Transverse colon (tissue), 4 donors: ENCODE measurements at regions not wholly inside any gene's neighbourhood (a gene's known extent, or its start where the extent isn't known, plus 50 kb on each side); places are given as distances from the start of the nearest gene placed in this dataset.
A peak's percentile ranks its signal among the peaks of the same experiment; 100 is the strongest.

Experiments used
- DNase-seq: peaks from one replicate; pipeline ENCODE4 v3.0.0-alpha.2; 2019
- H3K27ac ChIP-seq, 4 donors: fragments of 200-600 bp; sonication (generic); 2 replicates each; pipeline ENCODE4 v1.5.1; 2016 to 2018; ENCODE audit warnings: inconsistent platforms in 4 of 4
- H3K27me3 ChIP-seq: fragments of 200-600 bp; sonication (generic); 2 replicates; pipeline ENCODE4 v1.5.1; 2017; ENCODE audit warnings: inconsistent platforms
- H3K36me3 ChIP-seq, 4 donors: fragments of 200-600 bp; sonication (generic); 2 replicates each; pipeline ENCODE4 v1.5.1; 2017 to 2019; ENCODE audit warnings: inconsistent platforms in 4 of 4
- H3K4me1 ChIP-seq, 4 donors: fragments of 200-600 bp; sonication (generic); 2 replicates each; pipeline ENCODE4 v1.5.1; 2017 to 2020; ENCODE audit warnings: inconsistent platforms in 4 of 4
- H3K4me3 ChIP-seq, 4 donors: fragments of 200-600 bp; sonication (generic); 1 replicate in 1 of 4; 2 replicates in 3 of 4; pipeline versions ENCODE4 v1.5.1 to v1.6.1; 2017 to 2019; ENCODE audit warnings: inconsistent platforms in 4 of 4
- H3K9me3 ChIP-seq, 2 donors: fragments of 200-600 bp; sonication (generic); 2 replicates each; pipeline ENCODE4 v1.5.1; 2017 to 2019; ENCODE audit warnings: inconsistent platforms in 2 of 2
- CTCF ChIP-seq, 5 experiments: fragments of 200-600 bp in 3 of 5; fragments of 450-650 bp in 2 of 5; sonication (generic) in 3 of 5; IDR thresholded peaks; 1 replicate in 2 of 5; 2 replicates in 3 of 5; pipeline ENCODE4 v1.5.1; 2016 to 2017; ENCODE audit warnings: antibody characterized with exemption in 5 of 5, inconsistent platforms in 3 of 5, mild to moderate bottlenecking in 2 of 5, moderate library complexity in 1 of 5
- EP300 ChIP-seq: sonication (generic); formaldehyde crosslinking; IDR thresholded peaks from one replicate; pipeline ENCODE4 v1.6.1; 2017; ENCODE audit warnings: antibody characterized with exemption, low read depth
- POLR2A ChIP-seq: fragments of 450-650 bp; IDR thresholded peaks from one replicate; pipeline ENCODE4 v1.6.1; 2016; ENCODE audit warnings: antibody characterized with exemption, mild to moderate bottlenecking, moderate library complexity
- POLR2AphosphoS5 ChIP-seq, 3 donors: sonication (generic); formaldehyde crosslinking; IDR thresholded peaks; one replicate each; pipeline ENCODE4 v1.6.1; 2016; ENCODE audit warnings: antibody characterized with exemption in 3 of 3
- WGBS, 2 donors: methylation state at CpG; one replicate each; pipeline ENCODE4 v1.1.5; 2018; ENCODE audit warnings: low coverage in 1 of 2; 5-methylcytosine and 5-hydroxymethylcytosine counted together
- in situ Hi-C, 4 donors: fragments of 200-750 bp; cut with MboI; loops; one replicate each; pipeline versions ENCODE4 v1.15.0 to v1.15.1; 2017; ENCODE audit warnings: low sequenced_read_pairs in 3 of 4, low pct_ligation_motif_present in 1 of 4, low pct_unique_long_range_greater_than_20kb in 1 of 4
- intact Hi-C: fragments of 100-400 bp; cut with DNase I; formaldehyde crosslinking; loops from one replicate; pipeline ENCODE4 v1.15.1; 2023; ENCODE audit warnings: low total_unique reads

- TF ChIP-seq POLR2AphosphoS5 (IDR thresholded peaks at IDR 0.05) (no peak), EP300 (no peak), CTCF (IDR thresholded peaks at IDR 0.05) (no peak), POLR2A (no peak)
- peaks cover 0 to 4% (median 0%) of the 10 kb centered on the region in 4 donors for H3K36me3 ChIP-seq
- in situ Hi-C loops, result loop anchor here in 1 of 4 donors (10.0 kb wide), 1 partner anchor 442 kb away; no protein-coding TSS in a partner anchor
- H3K27ac ChIP-seq, result no peak overlapping the region
- no peak for DNase-seq
- H3K27me3 ChIP-seq, result no peaks in the 10 kb centered on the region
- peaks cover 8 to 9% of the 10 kb centered on the region in 2 donors for H3K9me3 ChIP-seq
- no peaks in the 10 kb centered on the region for H3K4me1 ChIP-seq
- WGBS, 2 donors, result 93 to 100% methylated on average over 1 of the region's 1 CpG
- H3K4me3 ChIP-seq, result no peak overlapping the region
- intact Hi-C loops, result no loop called here
Measured at GRCh38 chr7:7112868-7113267, 69.5 kb upstream of the C1GALT1 start.

GRCh38 chr7:7114575-7115291, 67.6 kb upstream of the C1GALT1 start:
- 47 to 54% methylated on average over 2 to 6 of the region's 6 CpGs for WGBS, 2 donors
- no peak for DNase-seq

DNA sequence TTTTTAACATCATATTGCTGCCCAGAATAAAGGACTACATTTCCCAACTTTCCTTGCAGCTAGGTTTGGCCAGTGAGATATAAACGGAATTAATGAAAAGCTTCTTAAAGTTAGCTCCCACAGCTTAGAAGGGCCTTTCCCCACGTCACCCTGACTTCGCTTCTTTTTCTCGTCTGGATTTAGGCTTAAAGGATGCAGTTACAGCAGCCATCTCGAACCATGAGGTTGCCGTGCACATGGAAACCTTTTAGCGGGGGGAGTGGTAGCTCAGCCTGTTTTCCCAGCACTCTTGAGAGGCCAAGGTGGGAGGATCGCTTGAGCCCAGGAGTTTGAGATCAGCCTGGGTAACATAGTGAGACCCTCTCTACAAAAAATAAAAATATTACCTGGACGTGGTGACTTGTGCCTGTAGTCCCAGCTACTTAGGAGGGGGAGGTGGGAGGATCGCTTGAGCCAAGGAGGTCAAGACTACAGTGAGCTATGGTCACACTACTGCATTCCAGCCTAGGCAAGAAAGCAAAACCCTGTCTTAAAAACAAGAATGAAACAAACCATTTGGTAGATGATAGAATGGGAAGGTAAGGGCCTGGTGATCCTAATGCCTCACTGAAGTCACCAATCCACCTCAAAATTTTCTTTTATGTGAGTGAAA, 64.3 kb upstream of the C1GALT1 start:
- Histone ChIP-seq H3K9me3 (no peaks in the 10 kb centered on the region), H3K36me3 (no peaks in the 10 kb centered on the region), H3K27ac (no peak overlapping the region), H3K27me3 (no peaks in the 10 kb centered on the region), H3K4me1 (peaks cover 0 to 11% (median 0%) of the 10 kb centered on the region in 4 donors), H3K4me3 (no peak overlapping the region)
- 62 to 84% methylated on average over 5 to 10 of the region's 10 CpGs for WGBS, 2 donors
- intact Hi-C loops (no loop called here), in situ Hi-C loops (loop anchor here in 2 of 4 donors (5.0 to 10.0 kb wide), 2 partner anchors 419 to 437 kb away; partner anchors contain the start of gene COL28A1 (in 1 of the 2))
- TF ChIP-seq EP300 (no peak), POLR2AphosphoS5 (IDR thresholded peaks at IDR 0.05) (no peak), CTCF (IDR thresholded peaks at IDR 0.05) (no peak)
- DNase-seq, result no peak

More at GRCh38 chr7:7114575-7115291, 67.6 kb upstream of the C1GALT1 start:
- Histone ChIP-seq H3K27me3 (no peaks in the 10 kb centered on the region), H3K9me3 (no peaks in the 10 kb centered on the region), H3K36me3 (no peaks in the 10 kb centered on the region), H3K27ac (peak overlapping the region in 1 of 4 donors; percentile 14), H3K4me3 (no peak overlapping the region), H3K4me1 (no peaks in the 10 kb centered on the region)
- TF ChIP-seq POLR2AphosphoS5 (IDR thresholded peaks at IDR 0.05) (no peak), CTCF (IDR thresholded peaks at IDR 0.05) (no peak), EP300 (no peak), POLR2A (no peak)
- intact Hi-C loops, result no loop called here
- in situ Hi-C loops, result loop anchor here in 2 of 4 donors (5.0 to 10.0 kb wide), 2 partner anchors 423 to 440 kb away; partner anchors contain the start of gene COL28A1 (in 1 of the 2)

DNA sequence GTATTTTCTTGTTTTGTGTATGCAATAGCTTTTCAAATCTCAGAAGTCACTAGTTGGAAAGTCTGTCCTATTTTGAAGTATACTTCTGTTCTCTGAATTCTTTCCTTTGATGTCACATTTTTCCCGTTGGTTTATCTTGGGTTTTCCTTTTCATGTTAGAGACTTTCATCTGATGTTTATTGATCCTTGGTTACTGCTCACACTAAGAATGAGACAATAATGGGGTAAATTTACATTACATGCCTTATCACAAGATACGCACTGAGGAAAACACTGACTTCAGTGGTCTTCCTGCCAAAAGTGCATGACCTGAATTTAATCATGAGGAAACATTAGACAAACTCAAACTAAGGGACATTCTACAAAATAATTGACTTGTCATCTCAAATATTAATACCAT, 63.5 kb upstream of the C1GALT1 start:
- WGBS, 2 donors, result 40 to 67% methylated on average over 2 of the region's 2 CpGs
- Histone ChIP-seq H3K4me3 (no peak overlapping the region), H3K27me3 (no peaks in the 10 kb centered on the region), H3K4me1 (peaks cover 0 to 14% (median 0%) of the 10 kb centered on the region in 4 donors), H3K9me3 (no peaks in the 10 kb centered on the region), H3K36me3 (no peaks in the 10 kb centered on the region), H3K27ac (no peak overlapping the region)
- no peak for TF ChIP-seq EP300
- no peak for TF ChIP-seq POLR2A
- in situ Hi-C loops (loop anchor here in 2 of 4 donors (5.0 to 10.0 kb wide), 2 partner anchors 418 to 436 kb away; partner anchors contain the start of gene COL28A1 (in 1 of the 2)), intact Hi-C loops (no loop called here)
- no peak for DNase-seq
